Spleen (tissue), 7 donors: ENCODE measurements at regions not wholly inside any gene's neighbourhood (a gene's known extent, or its start where the extent isn't known, plus 50 kb on each side); places are given as distances from the start of the nearest gene placed in this dataset.

Experiments used
- POLR2A ChIP-seq, 3 donors: fragments of 450-650 bp; IDR thresholded peaks; one replicate each; pipeline ENCODE4 v1.5.1; 2017; ENCODE audit warnings: antibody characterized with exemption in 3 of 3, mild to moderate bottlenecking in 1 of 3
- POLR2AphosphoS5 ChIP-seq, 3 donors: sonication (generic); formaldehyde crosslinking; IDR thresholded peaks; one replicate each; pipeline ENCODE4 v1.5.1; 2017; ENCODE audit warnings: antibody characterized with exemption in 3 of 3
- TF ChIP-seq, protein P1 (sequence below), 11 experiments: fragments of 200-600 bp in 7 of 11; fragments of 450-650 bp in 4 of 11; sonication (generic) in 4 of 11; IDR thresholded peaks in 8 of 11; conservative IDR thresholded peaks in 3 of 11; 1 replicate in 7 of 11; 2 replicates in 4 of 11; pipeline versions ENCODE4 v1.4.0 to v1.8.0; 2016 to 2021; ENCODE audit warnings: antibody characterized with exemption in 11 of 11, inconsistent platforms in 4 of 11, mild to moderate bottlenecking in 1 of 11
- donor health status: DM: no; HTN: no; CAD: no; lungs with moderate emphysema.
- donor health status: DM: no; HTN: no; CAD: no.
- donor health status: DM: no; HTN: no; CAD: no.

DNA sequence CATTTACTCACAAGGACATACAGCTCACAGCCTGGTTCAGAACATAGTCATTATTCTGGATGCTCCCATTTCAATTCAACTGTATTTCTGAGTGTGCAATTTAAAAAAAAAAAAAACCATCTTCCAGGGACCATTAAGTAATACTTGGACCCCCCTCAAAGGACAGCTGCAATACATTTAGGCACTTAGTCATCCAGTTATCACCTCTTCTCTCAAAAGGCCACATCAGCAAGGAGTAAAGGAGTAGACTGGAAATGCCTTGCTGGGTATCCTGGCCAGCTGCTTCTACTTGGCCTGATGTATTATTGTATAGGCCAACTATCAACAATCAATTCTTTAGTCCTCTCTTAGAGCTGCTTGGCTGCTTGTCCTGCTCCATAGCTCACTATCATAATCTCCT lies 211.4 kb upstream of the SETMAR start:
- TF ChIP-seq POLR2AphosphoS5 (IDR thresholded peaks at IDR 0.05) (no peak), POLR2A (IDR thresholded peaks at IDR 0.05) (no peak)
- TF ChIP-seq, protein P1, sequence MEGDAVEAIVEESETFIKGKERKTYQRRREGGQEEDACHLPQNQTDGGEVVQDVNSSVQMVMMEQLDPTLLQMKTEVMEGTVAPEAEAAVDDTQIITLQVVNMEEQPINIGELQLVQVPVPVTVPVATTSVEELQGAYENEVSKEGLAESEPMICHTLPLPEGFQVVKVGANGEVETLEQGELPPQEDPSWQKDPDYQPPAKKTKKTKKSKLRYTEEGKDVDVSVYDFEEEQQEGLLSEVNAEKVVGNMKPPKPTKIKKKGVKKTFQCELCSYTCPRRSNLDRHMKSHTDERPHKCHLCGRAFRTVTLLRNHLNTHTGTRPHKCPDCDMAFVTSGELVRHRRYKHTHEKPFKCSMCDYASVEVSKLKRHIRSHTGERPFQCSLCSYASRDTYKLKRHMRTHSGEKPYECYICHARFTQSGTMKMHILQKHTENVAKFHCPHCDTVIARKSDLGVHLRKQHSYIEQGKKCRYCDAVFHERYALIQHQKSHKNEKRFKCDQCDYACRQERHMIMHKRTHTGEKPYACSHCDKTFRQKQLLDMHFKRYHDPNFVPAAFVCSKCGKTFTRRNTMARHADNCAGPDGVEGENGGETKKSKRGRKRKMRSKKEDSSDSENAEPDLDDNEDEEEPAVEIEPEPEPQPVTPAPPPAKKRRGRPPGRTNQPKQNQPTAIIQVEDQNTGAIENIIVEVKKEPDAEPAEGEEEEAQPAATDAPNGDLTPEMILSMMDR (IDR thresholded peaks at IDR 0.05 in 8 of 11, conservative IDR thresholded peaks at IDR 0.05 in 3 of 11), result no peak
